Fibroblast of pulmonary artery (primary cell): ENCODE measurements at regions not wholly inside any gene's neighbourhood (a gene's known extent, or its start where the extent isn't known, plus 50 kb on each side); places are given as distances from the start of the nearest gene placed in this dataset.
"Not testable (repeated sequence)": the region's sequence is repeated elsewhere in the genome, so short reads cannot be mapped to it uniquely, and the experiment has no call there.

ENCODE experiments used
- DNase-seq: peaks from one replicate; pipeline ENCODE4 v3.0.0-alpha.2; 2010; ENCODE audit warnings: low read depth
- H3K4me3 ChIP-seq: replicated peaks from 2 replicates; pipeline ENCODE4 v1.5.1; 2011; ENCODE audit warnings: low read depth, mild to moderate bottlenecking, control low read depth, low read length, moderate library complexity
- TF ChIP-seq, protein P1 (sequence below): IDR thresholded peaks from 2 replicates; pipeline ENCODE4 v1.5.1; 2011; ENCODE audit warnings: mild to moderate bottlenecking, control low read depth, low read length, inconsistent platforms; ENCODE audit errors: missing control alignments

DNA sequence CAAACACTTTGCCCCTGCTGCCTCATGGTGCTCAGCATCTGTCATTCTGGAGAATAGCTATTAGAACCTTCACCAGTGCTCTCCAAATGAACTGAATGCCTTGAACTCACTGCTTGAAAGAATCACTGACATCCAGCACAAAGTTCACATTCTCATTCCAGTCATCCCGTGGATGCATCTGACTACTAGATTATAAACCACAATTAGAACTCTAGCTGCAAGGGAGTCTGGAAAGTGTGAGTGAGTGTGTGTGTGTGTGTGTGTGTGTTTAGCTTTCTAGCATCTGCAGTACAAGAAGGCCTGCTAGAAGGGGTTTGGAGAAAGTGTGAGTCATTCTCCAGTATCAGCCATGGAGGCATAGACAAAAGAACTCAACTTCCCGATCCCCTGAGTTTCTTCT, 71.3 kb upstream of the DYNLT3 start:
- TF ChIP-seq, protein P1, sequence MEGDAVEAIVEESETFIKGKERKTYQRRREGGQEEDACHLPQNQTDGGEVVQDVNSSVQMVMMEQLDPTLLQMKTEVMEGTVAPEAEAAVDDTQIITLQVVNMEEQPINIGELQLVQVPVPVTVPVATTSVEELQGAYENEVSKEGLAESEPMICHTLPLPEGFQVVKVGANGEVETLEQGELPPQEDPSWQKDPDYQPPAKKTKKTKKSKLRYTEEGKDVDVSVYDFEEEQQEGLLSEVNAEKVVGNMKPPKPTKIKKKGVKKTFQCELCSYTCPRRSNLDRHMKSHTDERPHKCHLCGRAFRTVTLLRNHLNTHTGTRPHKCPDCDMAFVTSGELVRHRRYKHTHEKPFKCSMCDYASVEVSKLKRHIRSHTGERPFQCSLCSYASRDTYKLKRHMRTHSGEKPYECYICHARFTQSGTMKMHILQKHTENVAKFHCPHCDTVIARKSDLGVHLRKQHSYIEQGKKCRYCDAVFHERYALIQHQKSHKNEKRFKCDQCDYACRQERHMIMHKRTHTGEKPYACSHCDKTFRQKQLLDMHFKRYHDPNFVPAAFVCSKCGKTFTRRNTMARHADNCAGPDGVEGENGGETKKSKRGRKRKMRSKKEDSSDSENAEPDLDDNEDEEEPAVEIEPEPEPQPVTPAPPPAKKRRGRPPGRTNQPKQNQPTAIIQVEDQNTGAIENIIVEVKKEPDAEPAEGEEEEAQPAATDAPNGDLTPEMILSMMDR = no peak
- no peak for DNase-seq
- H3K4me3 ChIP-seq = no peak overlapping the region

DNA sequence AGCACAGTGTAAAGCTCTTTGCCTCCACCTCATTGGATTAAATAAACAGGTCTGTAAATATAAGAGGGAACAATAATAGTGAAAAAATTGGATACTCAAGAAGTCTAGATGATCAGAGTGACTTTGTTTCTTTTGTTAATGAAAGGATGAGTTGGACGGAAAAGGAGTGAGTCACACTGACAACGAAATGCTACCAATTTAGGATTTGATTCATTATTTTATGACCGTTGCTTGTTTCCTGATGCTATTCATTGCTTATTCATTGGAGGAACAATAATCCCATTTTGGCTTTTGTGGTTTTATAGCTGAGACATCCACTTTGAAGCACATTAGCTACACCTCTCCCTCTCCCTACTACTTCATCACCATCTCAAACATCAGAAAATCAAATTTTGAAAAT, 74.4 kb upstream of the DYNLT3 start:
- TF ChIP-seq, protein P1 = no peak
- peak; percentile 39 for DNase-seq
- H3K4me3 ChIP-seq = no peak overlapping the region

DNA sequence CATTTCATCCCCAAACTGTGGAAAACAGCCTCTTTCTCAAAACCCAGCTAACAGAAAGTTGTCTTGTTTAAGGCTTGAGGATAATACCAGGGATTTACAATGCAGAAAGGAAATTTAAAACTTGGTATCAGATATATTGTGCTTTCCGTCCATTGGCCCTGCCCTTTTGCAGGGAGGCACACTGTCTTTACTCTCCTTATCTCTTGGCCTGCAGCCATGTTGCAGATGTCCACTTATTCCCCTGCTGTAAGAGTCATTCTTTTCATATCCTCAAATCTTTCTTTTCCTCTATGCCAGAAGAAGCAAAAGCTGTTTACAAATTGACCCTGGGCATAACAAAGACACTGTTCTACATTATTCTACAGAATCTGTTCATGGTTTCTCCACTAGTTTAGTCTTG, 75.6 kb upstream of the DYNLT3 start:
- TF ChIP-seq, protein P1 = no peak
- DNase-seq = peak; percentile 8
- H3K4me3 ChIP-seq = no peak overlapping the region

DNA sequence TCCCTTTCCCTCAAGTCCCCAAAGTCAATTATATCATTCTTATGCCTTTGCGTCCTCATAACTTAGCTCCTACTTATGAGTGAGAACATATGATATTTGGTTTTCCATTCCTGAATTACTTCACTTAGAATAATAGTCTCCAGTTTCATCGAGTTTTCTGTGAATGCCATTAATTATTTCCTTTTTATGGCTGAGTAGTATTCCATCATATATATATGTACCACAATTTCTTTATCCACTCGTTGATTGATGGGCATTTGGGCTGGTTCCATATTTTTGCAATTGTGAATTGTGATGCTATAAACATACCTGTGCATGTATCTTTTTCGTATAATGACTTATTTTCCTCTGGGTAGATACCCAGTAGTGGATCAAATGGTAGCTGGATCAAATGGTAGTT, 78.4 kb upstream of the DYNLT3 start:
- DNase-seq, H3K4me3 ChIP-seq: not testable (repeated sequence)

DNA sequence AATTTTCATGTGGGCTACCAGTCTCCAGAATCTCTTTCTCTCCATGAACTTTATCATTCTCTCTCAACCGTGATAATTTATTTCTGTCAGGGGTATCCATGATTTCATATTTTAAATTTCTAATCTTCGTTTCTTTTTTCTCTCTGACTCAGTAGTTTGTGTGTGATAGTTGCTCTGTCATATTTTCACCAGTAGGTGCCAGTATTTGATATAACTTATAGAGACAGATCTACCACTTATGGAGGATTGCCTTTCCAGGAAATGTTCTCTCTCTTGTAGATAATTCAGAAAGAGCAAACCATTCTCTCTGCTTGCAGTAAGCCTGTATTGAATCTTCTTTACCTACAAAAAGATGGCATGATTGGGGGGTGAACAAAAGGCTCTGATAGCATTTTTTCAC, 79.3 kb upstream of the DYNLT3 start:
- DNase-seq = peak; percentile 70

DNA sequence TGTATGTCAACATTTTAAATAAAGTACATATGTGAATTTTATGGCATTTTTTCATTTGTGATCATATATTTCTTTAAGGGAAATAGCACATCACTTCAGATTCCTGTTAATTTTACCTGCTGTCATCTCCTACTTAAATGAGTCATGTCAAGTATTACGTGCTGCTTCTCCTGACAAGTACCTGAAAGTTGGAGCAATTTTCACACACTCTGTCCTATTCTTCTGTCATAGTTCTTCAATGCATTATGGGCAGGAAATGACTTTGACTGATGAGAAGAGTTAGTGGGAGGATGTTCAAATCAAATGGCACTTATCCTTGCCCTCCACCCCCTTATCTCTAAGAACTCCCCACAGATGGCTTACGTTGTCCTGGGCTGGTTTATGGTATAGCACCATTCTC, 64.2 kb upstream of the SYTL5 start:
- H3K4me3 ChIP-seq = no peak overlapping the region
- no peak for DNase-seq
- TF ChIP-seq, protein P1 = no peak

More for the DNA sequence above, 79.3 kb upstream of the DYNLT3 start:
- TF ChIP-seq, protein P1 = peak; percentile 48
- no peak overlapping the region for H3K4me3 ChIP-seq

DNA sequence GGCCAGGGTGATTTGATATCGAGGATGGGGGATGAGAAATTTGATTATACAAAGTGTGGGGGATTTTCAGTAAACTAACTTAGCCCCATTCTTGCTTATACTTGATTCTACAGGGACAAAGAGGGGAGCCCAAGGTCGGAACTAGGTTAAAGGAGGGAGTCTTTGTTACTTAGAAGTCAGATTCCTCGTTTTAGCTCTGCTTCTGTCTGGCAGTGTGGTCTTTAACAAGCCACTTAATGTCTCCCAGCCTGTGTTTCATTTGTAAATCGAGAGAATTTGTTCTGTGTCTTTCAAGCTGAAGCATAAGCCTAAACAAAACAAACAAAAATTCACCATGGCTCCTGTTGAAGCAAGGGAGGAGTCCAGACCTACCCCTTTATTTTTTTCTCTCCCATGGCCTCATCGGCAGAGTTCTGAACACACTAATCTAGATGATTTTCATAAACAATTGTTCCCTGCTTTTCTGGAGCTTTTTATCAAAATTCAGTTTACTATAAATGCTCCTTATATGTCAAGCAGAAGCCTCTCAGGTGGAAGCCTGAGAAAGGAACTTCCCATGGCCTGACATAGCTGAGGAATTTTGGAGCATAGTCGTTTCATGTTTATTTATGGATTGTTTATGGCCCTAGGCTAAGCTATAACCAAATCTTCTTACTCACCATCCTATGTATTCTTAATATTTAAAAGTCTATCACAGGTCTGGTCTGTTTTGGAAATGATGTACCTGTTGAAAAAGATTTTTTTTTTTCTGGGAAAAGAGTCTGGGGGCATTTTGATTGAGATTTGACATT, 62.6 kb upstream of the SYTL5 start:
- DNase-seq = no peak
- TF ChIP-seq, protein P1 = no peak
- no peak overlapping the region for H3K4me3 ChIP-seq
